GM12878 (cell line): ENCODE measurements at regions not wholly inside any gene's neighbourhood (a gene's known extent, or its start where the extent isn't known, plus 50 kb on each side); places are given as distances from the start of the nearest gene placed in this dataset.
"Not testable (repeated sequence)": the region's sequence is repeated elsewhere in the genome, so short reads cannot be mapped to it uniquely, and the experiment has no call there.

Source experiments
- EZH2 ChIP-seq: IDR thresholded peaks from 2 replicates; pipeline ENCODE4 v1.6.1; 2012; ENCODE audit warnings: low read depth, mild to moderate bottlenecking, control low read depth, inconsistent platforms, low read length, borderline replicate concordance; ENCODE audit not compliant: control insufficient read depth
- GABPA ChIP-seq: IDR thresholded peaks from 2 replicates; pipeline ENCODE4 v1.6.1; 2014; ENCODE audit warnings: antibody characterized with exemption, low read depth, mild to moderate bottlenecking, inconsistent platforms
- HCFC1 ChIP-seq: fragments of 150-350 bp; IDR thresholded peaks from 2 replicates; pipeline ENCODE4 v1.6.1; 2014; ENCODE audit warnings: low read length
- POLR2A ChIP-seq: IDR thresholded peaks from 2 replicates; pipeline ENCODE4 v1.6.1; 2011; ENCODE audit warnings: low read depth, mild to moderate bottlenecking, low read length
- SIX5 ChIP-seq: IDR thresholded peaks from 2 replicates; pipeline ENCODE4 v1.6.1; 2011; ENCODE audit warnings: mild to moderate bottlenecking, low read depth, low read length, moderate library complexity; ENCODE audit not compliant: severe bottlenecking
- SRF ChIP-seq, 2 experiments: IDR thresholded peaks; 2 replicates each; pipeline ENCODE4 v1.6.1; 2011; ENCODE audit warnings: low read depth in 2 of 2, low read length in 2 of 2, mild to moderate bottlenecking in 1 of 2, moderate library complexity in 1 of 2
- TF ChIP-seq, protein P1 (sequence below), 3 experiments: IDR thresholded peaks in 2 of 3; conservative IDR thresholded peaks in 1 of 3; 2 replicates each; pipeline ENCODE4 v1.5.1; 2011; ENCODE audit warnings: low read depth in 3 of 3, low read length in 3 of 3, mild to moderate bottlenecking in 3 of 3, control low read depth in 2 of 3, moderate library complexity in 2 of 3, inconsistent platforms in 1 of 3, mixed read lengths in 1 of 3; ENCODE audit not compliant: control insufficient read depth in 2 of 3, insufficient read depth in 1 of 3; ENCODE audit errors: extremely low read depth in 1 of 3
- TF ChIP-seq, protein P2 (sequence below): IDR thresholded peaks from 2 replicates; pipeline ENCODE4 v1.6.1; 2011; ENCODE audit warnings: low read depth, low read length, improper control_type of control experiment, borderline replicate concordance

DNA sequence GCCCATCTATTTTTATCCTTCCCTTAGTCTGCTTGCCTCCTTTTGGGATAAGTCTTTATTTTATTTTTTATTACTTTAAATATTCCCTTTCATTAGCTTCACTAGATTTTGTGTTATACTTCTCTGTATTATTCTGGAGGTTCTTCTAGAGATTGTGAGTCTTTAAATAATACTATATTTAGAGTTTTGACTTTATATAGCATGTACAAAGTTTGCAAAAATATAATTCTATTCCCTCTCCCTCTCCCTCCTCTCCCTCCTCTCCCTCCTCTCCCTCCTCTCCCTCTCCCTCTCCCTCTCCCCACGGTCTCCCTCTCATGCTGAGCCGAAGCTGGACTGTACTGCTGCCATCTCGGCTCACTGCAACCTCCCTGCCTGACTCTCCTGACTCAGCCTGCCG lies 298.5 kb upstream of the DYNLRB2 start:
- TF ChIP-seq EZH2; HCFC1; SIX5; POLR2A; GABPA; SRF (IDR thresholded peaks at IDR 0.05; ENCODE audit: low read depth in 2 of 2, low read length in 2 of 2): not testable (repeated sequence)
- TF ChIP-seq, protein P1, sequence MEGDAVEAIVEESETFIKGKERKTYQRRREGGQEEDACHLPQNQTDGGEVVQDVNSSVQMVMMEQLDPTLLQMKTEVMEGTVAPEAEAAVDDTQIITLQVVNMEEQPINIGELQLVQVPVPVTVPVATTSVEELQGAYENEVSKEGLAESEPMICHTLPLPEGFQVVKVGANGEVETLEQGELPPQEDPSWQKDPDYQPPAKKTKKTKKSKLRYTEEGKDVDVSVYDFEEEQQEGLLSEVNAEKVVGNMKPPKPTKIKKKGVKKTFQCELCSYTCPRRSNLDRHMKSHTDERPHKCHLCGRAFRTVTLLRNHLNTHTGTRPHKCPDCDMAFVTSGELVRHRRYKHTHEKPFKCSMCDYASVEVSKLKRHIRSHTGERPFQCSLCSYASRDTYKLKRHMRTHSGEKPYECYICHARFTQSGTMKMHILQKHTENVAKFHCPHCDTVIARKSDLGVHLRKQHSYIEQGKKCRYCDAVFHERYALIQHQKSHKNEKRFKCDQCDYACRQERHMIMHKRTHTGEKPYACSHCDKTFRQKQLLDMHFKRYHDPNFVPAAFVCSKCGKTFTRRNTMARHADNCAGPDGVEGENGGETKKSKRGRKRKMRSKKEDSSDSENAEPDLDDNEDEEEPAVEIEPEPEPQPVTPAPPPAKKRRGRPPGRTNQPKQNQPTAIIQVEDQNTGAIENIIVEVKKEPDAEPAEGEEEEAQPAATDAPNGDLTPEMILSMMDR (IDR thresholded peaks at IDR 0.05 in 2 of 3, conservative IDR thresholded peaks at IDR 0.05 in 1 of 3; ENCODE audit: control insufficient read depth in 2 of 3, extremely low read depth in 1 of 3, insufficient read depth in 1 of 3, low read depth in 3 of 3, low read length in 3 of 3) = not testable (repeated sequence)
- TF ChIP-seq, protein P2, sequence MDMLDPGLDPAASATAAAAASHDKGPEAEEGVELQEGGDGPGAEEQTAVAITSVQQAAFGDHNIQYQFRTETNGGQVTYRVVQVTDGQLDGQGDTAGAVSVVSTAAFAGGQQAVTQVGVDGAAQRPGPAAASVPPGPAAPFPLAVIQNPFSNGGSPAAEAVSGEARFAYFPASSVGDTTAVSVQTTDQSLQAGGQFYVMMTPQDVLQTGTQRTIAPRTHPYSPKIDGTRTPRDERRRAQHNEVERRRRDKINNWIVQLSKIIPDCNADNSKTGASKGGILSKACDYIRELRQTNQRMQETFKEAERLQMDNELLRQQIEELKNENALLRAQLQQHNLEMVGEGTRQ = not testable (repeated sequence)
